ENCODE measurements at regions not wholly inside any gene's neighbourhood (a gene's known extent, or its start where the extent isn't known, plus 50 kb on each side); places are given as distances from the start of the nearest gene placed in this dataset.

- Histone ChIP-seq H4K91ac (ENCODE audit: low read depth, low read length) (no peak overlapping the region), H2BK120ac (ENCODE audit: insufficient read depth, low read length, poor library complexity) (no peak overlapping the region), H3K9me3 (ENCODE audit: insufficient read depth, low read depth, low read length) (no peaks in the 10 kb centered on the region), H3K27me3 (ENCODE audit: insufficient read depth, low read length) (no peaks in the 10 kb centered on the region), H2AK5ac (ENCODE audit: low read length) (no peak overlapping the region), H4K8ac (ENCODE audit: low read depth, low read length) (no peak overlapping the region), H3K4me2 (ENCODE audit: low read length) (no peak overlapping the region), H3K79me1 (ENCODE audit: low read length) (no peaks in the 10 kb centered on the region), H3K36me3 (ENCODE audit: control insufficient read depth in 1 of 2, insufficient read depth in 2 of 2, low read length in 2 of 2) (no peaks in the 10 kb centered on the region), H3K4me1 (ENCODE audit: control insufficient read depth in 1 of 2, insufficient read depth in 2 of 2, low read length in 2 of 2) (no peaks in the 10 kb centered on the region), H4K12ac (ENCODE audit: low read depth, low read length) (no peak overlapping the region), H3K23ac (ENCODE audit: low read length) (no peak overlapping the region), H3K79me2 (ENCODE audit: control insufficient read depth, insufficient read depth, low read length, poor library complexity) (no peaks in the 10 kb centered on the region), H3K9ac (ENCODE audit: low read length) (no peak overlapping the region), H3K14ac (ENCODE audit: low read length) (no peak overlapping the region), H2BK5ac (ENCODE audit: low read depth, low read length, poor library complexity) (no peak overlapping the region), H3K18ac (ENCODE audit: low read length) (no peak overlapping the region), H2AFZ (ENCODE audit: insufficient read depth, low read length, poor library complexity) (no peak overlapping the region), H2BK12ac (ENCODE audit: low read length) (no peak overlapping the region), H3K4me3 (ENCODE audit: low read depth, low read length) (no peak overlapping the region), H3K4ac (ENCODE audit: low read depth, low read length) (no peak overlapping the region), H3K27ac (ENCODE audit: low read depth, low read length) (no peak overlapping the region)
- WGBS (ENCODE audit: extremely low coverage, insufficient coverage, insufficient read length): no CpG with 5 or more reads among the region's 4 CpGs
- no peak for DNase-seq
These were observed 1156.0 kb downstream of the OLFM4 start for GRCh38 chr13:54184576-54184975.

GRCh38 chr13:54185101-54185500 lies 1156.5 kb downstream of the OLFM4 start:
- Histone ChIP-seq H3K9me3 (ENCODE audit: insufficient read depth, low read depth, low read length) (no peaks in the 10 kb centered on the region), H3K18ac (ENCODE audit: low read length) (no peak overlapping the region), H3K79me1 (ENCODE audit: low read length) (no peaks in the 10 kb centered on the region), H4K8ac (ENCODE audit: low read depth, low read length) (no peak overlapping the region), H3K4ac (ENCODE audit: low read depth, low read length) (no peak overlapping the region), H3K14ac (ENCODE audit: low read length) (no peak overlapping the region), H4K91ac (ENCODE audit: low read depth, low read length) (no peak overlapping the region), H3K36me3 (ENCODE audit: control insufficient read depth in 1 of 2, insufficient read depth in 2 of 2, low read length in 2 of 2) (no peaks in the 10 kb centered on the region), H2AK5ac (ENCODE audit: low read length) (no peak overlapping the region), H3K27ac (ENCODE audit: low read depth, low read length) (no peak overlapping the region), H3K9ac (ENCODE audit: low read length) (no peak overlapping the region), H3K79me2 (ENCODE audit: control insufficient read depth, insufficient read depth, low read length, poor library complexity) (no peaks in the 10 kb centered on the region), H3K23ac (ENCODE audit: low read length) (no peak overlapping the region), H2BK5ac (ENCODE audit: low read depth, low read length, poor library complexity) (no peak overlapping the region), H3K4me3 (ENCODE audit: low read depth, low read length) (no peak overlapping the region), H2BK12ac (ENCODE audit: low read length) (no peak overlapping the region), H3K4me2 (ENCODE audit: low read length) (no peak overlapping the region), H2AFZ (ENCODE audit: insufficient read depth, low read length, poor library complexity) (no peak overlapping the region), H3K4me1 (ENCODE audit: control insufficient read depth in 1 of 2, insufficient read depth in 2 of 2, low read length in 2 of 2) (no peaks in the 10 kb centered on the region), H3K27me3 (ENCODE audit: insufficient read depth, low read length) (no peaks in the 10 kb centered on the region), H4K12ac (ENCODE audit: low read depth, low read length) (no peak overlapping the region), H2BK120ac (ENCODE audit: insufficient read depth, low read length, poor library complexity) (no peak overlapping the region)
- WGBS (ENCODE audit: extremely low coverage, insufficient coverage, insufficient read length): no CpG with 5 or more reads among the region's 2 CpGs
- DNase-seq: no peak

DNA sequence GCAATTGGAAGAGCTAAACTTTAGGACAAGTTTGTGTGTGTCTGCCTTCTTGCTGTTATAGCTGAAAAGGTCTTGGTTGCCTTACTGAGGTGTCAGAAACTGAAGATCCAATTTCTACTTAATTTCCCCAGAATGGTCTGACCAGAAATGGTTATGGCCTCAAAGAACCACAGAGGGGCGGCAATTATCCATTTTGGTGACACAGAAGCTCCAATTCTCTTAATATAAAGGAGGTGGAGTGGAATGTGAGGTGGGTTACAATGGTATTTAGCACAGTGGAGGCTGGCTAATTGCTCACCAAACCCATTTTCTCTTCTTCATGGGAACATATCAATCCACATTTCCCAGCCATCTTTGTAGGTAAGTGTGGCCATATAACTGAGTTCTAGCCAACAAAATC lies 1157.2 kb downstream of the OLFM4 start:
- H3K18ac ChIP-seq (ENCODE audit: low read length): no peak overlapping the region
- no peak overlapping the region for H4K12ac ChIP-seq (ENCODE audit: low read depth, low read length)
- no peak overlapping the region for H2AK5ac ChIP-seq (ENCODE audit: low read length)
- no peak overlapping the region for H4K8ac ChIP-seq (ENCODE audit: low read depth, low read length)
- no peak overlapping the region for H3K4ac ChIP-seq (ENCODE audit: low read depth, low read length)
- H3K27me3 ChIP-seq (ENCODE audit: insufficient read depth, low read length): no peaks in the 10 kb centered on the region
- H2BK120ac ChIP-seq (ENCODE audit: insufficient read depth, low read length, poor library complexity): no peak overlapping the region
- H3K14ac ChIP-seq (ENCODE audit: low read length): no peak overlapping the region
- H4K91ac ChIP-seq (ENCODE audit: low read depth, low read length): no peak overlapping the region
- no peak overlapping the region for H3K27ac ChIP-seq (ENCODE audit: low read depth, low read length)
- H3K79me2 ChIP-seq (ENCODE audit: control insufficient read depth, insufficient read depth, low read length, poor library complexity): no peaks in the 10 kb centered on the region
- H3K9me3 ChIP-seq (ENCODE audit: insufficient read depth, low read depth, low read length): no peaks in the 10 kb centered on the region
- no peaks in the 10 kb centered on the region for H3K79me1 ChIP-seq (ENCODE audit: low read length)
- H3K4me1 ChIP-seq (ENCODE audit: control insufficient read depth in 1 of 2, insufficient read depth in 2 of 2, low read length in 2 of 2): no peaks in the 10 kb centered on the region
- no peak overlapping the region for H3K4me2 ChIP-seq (ENCODE audit: low read length)
- no peak overlapping the region for H2AFZ ChIP-seq (ENCODE audit: insufficient read depth, low read length, poor library complexity)
- H2BK12ac ChIP-seq (ENCODE audit: low read length): no peak overlapping the region
- no peak overlapping the region for H3K9ac ChIP-seq (ENCODE audit: low read length)
- no peak overlapping the region for H3K23ac ChIP-seq (ENCODE audit: low read length)
- no peaks in the 10 kb centered on the region for H3K36me3 ChIP-seq (ENCODE audit: control insufficient read depth in 1 of 2, insufficient read depth in 2 of 2, low read length in 2 of 2)
- H2BK5ac ChIP-seq (ENCODE audit: low read depth, low read length, poor library complexity): no peak overlapping the region
- WGBS (ENCODE audit: extremely low coverage, insufficient coverage, insufficient read length): no CpG with 5 or more reads among the region's 1 CpG
- DNase-seq: no peak
- no peak overlapping the region for H3K4me3 ChIP-seq (ENCODE audit: low read depth, low read length)

DNA sequence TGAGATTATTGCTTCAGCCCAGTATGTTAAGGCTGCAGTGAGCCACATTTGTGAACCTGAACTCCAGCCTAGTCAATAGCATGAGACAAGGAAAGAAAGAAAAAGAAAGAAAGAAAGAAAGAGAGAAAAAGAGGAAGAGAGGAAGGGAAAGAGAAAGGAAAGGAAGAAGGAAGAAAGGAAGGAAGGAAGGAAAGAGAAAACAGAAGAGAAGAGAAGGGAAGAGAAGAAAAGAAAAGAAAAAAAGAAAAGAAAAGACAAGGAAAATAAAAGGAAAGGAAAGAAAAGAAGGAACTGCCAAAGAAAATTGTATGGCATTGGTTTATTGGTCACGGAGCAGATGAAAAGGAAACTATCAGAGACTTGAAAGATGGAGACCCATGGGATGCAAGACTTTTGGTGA lies 1158.8 kb downstream of the OLFM4 start:
- no peak overlapping the region for H3K18ac ChIP-seq (ENCODE audit: low read length)
- no peak overlapping the region for H2BK120ac ChIP-seq (ENCODE audit: insufficient read depth, low read length, poor library complexity)
- no peaks in the 10 kb centered on the region for H3K4me1 ChIP-seq (ENCODE audit: control insufficient read depth in 1 of 2, insufficient read depth in 2 of 2, low read length in 2 of 2)
- no peak overlapping the region for H3K9ac ChIP-seq (ENCODE audit: low read length)
- H3K36me3 ChIP-seq (ENCODE audit: control insufficient read depth in 1 of 2, insufficient read depth in 2 of 2, low read length in 2 of 2): no peaks in the 10 kb centered on the region
- H2AFZ ChIP-seq (ENCODE audit: insufficient read depth, low read length, poor library complexity): no peak overlapping the region
- no peaks in the 10 kb centered on the region for H3K79me2 ChIP-seq (ENCODE audit: control insufficient read depth, insufficient read depth, low read length, poor library complexity)
- no peak overlapping the region for H3K4me3 ChIP-seq (ENCODE audit: low read depth, low read length)
- no peaks in the 10 kb centered on the region for H3K79me1 ChIP-seq (ENCODE audit: low read length)
- no peak overlapping the region for H4K91ac ChIP-seq (ENCODE audit: low read depth, low read length)
- no peak overlapping the region for H3K23ac ChIP-seq (ENCODE audit: low read length)
- H4K8ac ChIP-seq (ENCODE audit: low read depth, low read length): no peak overlapping the region
- no peaks in the 10 kb centered on the region for H3K27me3 ChIP-seq (ENCODE audit: insufficient read depth, low read length)
- no peak for DNase-seq
- no CpG with 5 or more reads among the region's 1 CpG for WGBS (ENCODE audit: extremely low coverage, insufficient coverage, insufficient read length)
- H2BK5ac ChIP-seq (ENCODE audit: low read depth, low read length, poor library complexity): no peak overlapping the region
- H3K4me2 ChIP-seq (ENCODE audit: low read length): no peak overlapping the region
- H3K14ac ChIP-seq (ENCODE audit: low read length): no peak overlapping the region
- no peak overlapping the region for H4K12ac ChIP-seq (ENCODE audit: low read depth, low read length)
- no peak overlapping the region for H3K4ac ChIP-seq (ENCODE audit: low read depth, low read length)
- no peak overlapping the region for H2BK12ac ChIP-seq (ENCODE audit: low read length)
- H2AK5ac ChIP-seq (ENCODE audit: low read length): no peak overlapping the region
- H3K27ac ChIP-seq (ENCODE audit: low read depth, low read length): no peak overlapping the region
- H3K9me3 ChIP-seq (ENCODE audit: insufficient read depth, low read depth, low read length): no peaks in the 10 kb centered on the region
